ENCODE measurements at regions not wholly inside any gene's neighbourhood (a gene's known extent, or its start where the extent isn't known, plus 50 kb on each side); places are given as distances from the start of the nearest gene placed in this dataset.
"Not testable (repeated sequence)": the region's sequence is repeated elsewhere in the genome, so short reads cannot be mapped to it uniquely, and the experiment has no call there.

DNA sequence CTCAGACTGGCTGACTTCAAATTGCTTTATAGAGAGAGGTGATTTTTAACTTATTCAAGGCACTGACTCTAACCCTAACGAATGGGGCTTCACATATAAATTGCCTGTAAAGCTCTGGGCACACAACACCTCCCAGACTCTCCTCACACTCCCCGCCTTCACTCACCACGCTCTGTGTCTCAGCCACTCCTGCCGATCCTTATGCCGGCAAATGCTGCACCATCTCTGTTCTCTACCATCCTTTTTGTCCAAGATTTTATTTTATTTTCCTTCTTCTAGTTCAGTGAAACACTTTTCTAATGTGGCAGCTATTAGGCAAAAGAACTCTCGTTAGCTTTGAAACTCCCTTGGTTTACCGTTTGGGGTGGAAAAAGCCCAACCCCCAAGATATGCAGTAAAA, 446.1 kb upstream of the TMEM132C start:
- H3K27ac Mint-ChIP-seq: no peak overlapping the region
- H3K36me3 Mint-ChIP-seq: no peaks in the 10 kb centered on the region
- H3K4me1 Mint-ChIP-seq: no peaks in the 10 kb centered on the region
- peaks cover 0 to 12% (median 3%) of the 10 kb centered on the region in 3 donors for H3K9me3 Mint-ChIP-seq
- H3K27me3 Mint-ChIP-seq: no peaks in the 10 kb centered on the region
- H3K4me3 Mint-ChIP-seq: no peak overlapping the region

- H3K36me3 Mint-ChIP-seq: peaks cover 2% of the 10 kb centered on the region
- peak overlapping the region in 1 of 3 donors; percentile 76 for H3K27ac Mint-ChIP-seq
- H3K4me1 Mint-ChIP-seq: no peaks in the 10 kb centered on the region
- H3K27me3 Mint-ChIP-seq: no peaks in the 10 kb centered on the region
- no peak overlapping the region for H3K4me3 Mint-ChIP-seq
- peaks cover 0 to 15% (median 3%) of the 10 kb centered on the region in 3 donors for H3K9me3 Mint-ChIP-seq
These were observed 444.1 kb upstream of the TMEM132C start for GRCh38 chr12:127822809-127823411.

GRCh38 chr12:127823801-127824200, 443.2 kb upstream of the TMEM132C start:
- H3K36me3 Mint-ChIP-seq: peaks cover 2% of the 10 kb centered on the region
- H3K9me3 Mint-ChIP-seq: peaks cover 0 to 19% (median 6%) of the 10 kb centered on the region in 3 donors
- no peak overlapping the region for H3K4me3 Mint-ChIP-seq
- no peaks in the 10 kb centered on the region for H3K27me3 Mint-ChIP-seq
- H3K4me1 Mint-ChIP-seq: no peaks in the 10 kb centered on the region
- no peak overlapping the region for H3K27ac Mint-ChIP-seq

DNA sequence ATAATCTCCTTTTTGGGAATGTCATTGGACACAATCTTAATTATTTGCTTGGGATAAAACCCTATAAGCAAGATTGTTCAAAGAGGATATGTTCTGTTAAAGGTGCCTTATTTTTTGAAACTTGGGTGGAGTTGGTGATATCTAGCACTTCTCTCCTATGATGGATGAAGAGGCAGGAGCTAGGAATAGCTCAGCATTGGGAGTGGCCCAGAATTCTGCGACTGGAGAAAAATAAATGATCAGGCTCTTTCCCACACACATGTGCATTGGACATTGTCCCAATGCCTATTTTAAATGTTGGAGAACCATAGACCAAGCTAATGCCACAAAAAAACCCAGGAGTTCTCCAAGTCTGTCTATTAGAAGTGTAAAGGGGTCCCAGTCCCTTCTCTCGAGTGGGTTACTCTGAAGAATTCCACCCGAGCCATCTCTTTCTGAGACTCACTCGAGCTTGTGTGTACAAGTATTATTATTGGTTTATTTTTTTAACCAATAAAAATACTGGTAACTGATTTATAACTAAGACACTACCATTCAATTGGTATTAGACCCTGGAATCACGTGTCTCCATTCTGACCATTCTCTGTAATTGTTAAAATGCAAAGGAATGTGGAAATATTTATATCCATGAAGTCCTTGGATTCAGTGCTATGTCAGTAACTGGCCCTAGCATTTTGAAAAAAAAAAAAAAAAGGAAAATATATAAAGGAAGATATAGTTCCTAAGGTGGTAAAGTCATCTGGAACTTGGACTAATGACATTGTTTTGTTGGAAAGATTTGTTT, 437.5 kb upstream of the TMEM132C start:
- H3K36me3 Mint-ChIP-seq: peaks cover 2% of the 10 kb centered on the region
- H3K27ac Mint-ChIP-seq: no peak overlapping the region
- no peaks in the 10 kb centered on the region for H3K4me1 Mint-ChIP-seq
- no peaks in the 10 kb centered on the region for H3K27me3 Mint-ChIP-seq
- no peak overlapping the region for H3K4me3 Mint-ChIP-seq
- H3K9me3 Mint-ChIP-seq: peaks cover under 1 to 15% (median 11%) of the 10 kb centered on the region in 3 donors

- Mint-ChIP-seq H3K9me3 (peaks cover 3 to 15% (median 11%) of the 10 kb centered on the region in 3 donors), H3K36me3 (peaks cover 2% of the 10 kb centered on the region), H3K4me3 (no peak overlapping the region), H3K4me1 (no peaks in the 10 kb centered on the region), H3K27me3 (no peaks in the 10 kb centered on the region), H3K27ac (no peak overlapping the region)
These were observed 436.9 kb upstream of the TMEM132C start for GRCh38 chr12:127830065-127830460.

DNA sequence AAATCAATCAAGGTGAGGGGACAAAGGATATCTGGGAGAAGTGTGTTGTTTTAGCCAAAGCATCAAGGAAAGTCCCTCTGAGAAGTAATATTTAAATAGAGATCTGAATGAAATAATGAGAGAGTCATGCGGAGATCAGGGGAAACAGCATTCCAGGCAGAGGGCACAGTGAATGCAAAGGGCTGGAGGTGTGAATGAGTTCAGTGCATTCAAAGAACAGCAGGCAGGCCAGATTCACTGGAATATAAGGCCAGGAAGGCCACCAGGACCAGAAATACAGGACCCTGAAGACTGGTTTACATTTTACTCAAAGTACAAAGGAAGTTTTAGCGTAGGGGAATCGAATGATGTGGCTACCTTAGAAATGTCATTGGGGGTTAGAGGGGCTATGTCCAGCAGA, 436.2 kb upstream of the TMEM132C start:
- no peaks in the 10 kb centered on the region for H3K4me1 Mint-ChIP-seq
- no peak overlapping the region for H3K4me3 Mint-ChIP-seq
- H3K36me3 Mint-ChIP-seq: peaks cover 2% of the 10 kb centered on the region
- H3K27me3 Mint-ChIP-seq: no peaks in the 10 kb centered on the region
- H3K9me3 Mint-ChIP-seq: peaks cover 3 to 17% (median 8%) of the 10 kb centered on the region in 3 donors
- H3K27ac Mint-ChIP-seq: no peak overlapping the region

DNA sequence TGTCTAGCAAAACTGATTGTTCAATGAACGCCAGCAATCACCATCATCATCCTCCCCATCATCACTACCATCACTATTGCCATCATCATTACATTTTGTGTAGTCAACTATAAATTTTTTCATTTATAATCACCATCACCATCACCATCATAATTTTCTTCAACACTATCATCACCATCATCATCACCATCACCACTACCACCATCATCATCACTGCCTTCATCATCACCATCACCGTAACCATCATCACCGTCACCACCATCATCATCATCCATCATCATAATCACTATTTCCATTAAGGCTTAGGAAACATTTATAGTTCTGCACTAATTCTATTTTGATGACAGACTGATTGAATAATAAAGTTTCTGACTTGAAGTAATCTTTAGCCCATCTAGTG, 434.8 kb upstream of the TMEM132C start:
- Mint-ChIP-seq H3K27me3 (no peaks in the 10 kb centered on the region), H3K9me3 (peaks cover 6 to 22% (median 8%) of the 10 kb centered on the region in 3 donors), H3K4me1 (no peaks in the 10 kb centered on the region), H3K4me3 (no peak overlapping the region), H3K36me3 (no peaks in the 10 kb centered on the region), H3K27ac (no peak overlapping the region)

DNA sequence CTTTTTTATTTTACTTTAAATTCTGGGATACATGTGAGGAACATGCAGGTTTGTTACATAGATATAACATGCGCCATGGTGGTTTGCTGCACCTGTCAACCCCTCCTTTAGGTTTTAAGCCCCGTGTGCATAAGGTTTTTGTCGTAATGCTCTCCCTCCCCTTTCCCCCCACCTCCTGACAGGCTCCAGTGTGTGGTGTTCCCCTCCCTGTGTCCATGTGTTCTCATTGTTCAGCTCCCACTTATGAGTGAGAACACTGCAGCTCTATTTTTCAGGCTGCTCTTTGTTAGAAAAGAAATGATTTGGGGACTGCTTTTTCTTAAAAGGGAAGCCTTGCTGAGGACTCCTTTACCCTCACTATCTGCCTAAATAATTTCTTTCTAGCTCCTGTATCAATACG, 430.2 kb upstream of the TMEM132C start:
- H3K27ac Mint-ChIP-seq, H3K27me3 Mint-ChIP-seq, H3K4me1 Mint-ChIP-seq, H3K4me3 Mint-ChIP-seq, H3K36me3 Mint-ChIP-seq: not testable (repeated sequence)
- H3K9me3 Mint-ChIP-seq: peaks cover 5 to 18% (median 8%) of the 10 kb centered on the region in 3 donors

DNA sequence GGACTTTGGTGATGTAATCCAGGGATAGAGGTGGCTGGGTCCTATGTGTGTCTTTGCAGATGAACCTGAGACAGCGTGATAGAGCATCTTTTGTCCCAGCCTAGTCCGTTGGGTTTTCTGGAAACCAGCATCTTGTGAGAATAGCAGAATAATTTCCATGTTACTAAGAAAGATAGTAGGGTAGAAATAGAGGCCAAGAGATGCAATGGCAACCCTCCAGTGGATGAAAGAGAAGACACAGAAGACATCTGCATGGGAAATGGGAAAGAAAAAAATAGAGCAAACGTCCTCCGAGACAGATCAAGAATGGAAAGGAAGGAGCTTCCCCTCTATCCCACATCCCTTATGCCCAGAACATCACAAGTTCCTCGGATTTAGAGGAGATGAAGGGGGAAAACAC, 409.3 kb upstream of the TMEM132C start:
- H3K27me3 Mint-ChIP-seq: peaks cover 1% of the 10 kb centered on the region
- H3K4me1 Mint-ChIP-seq: no peaks in the 10 kb centered on the region
- H3K9me3 Mint-ChIP-seq: peaks cover 5 to 12% (median 9%) of the 10 kb centered on the region in 3 donors
- no peak overlapping the region for H3K27ac Mint-ChIP-seq
- peaks cover 1% of the 10 kb centered on the region for H3K36me3 Mint-ChIP-seq
- H3K4me3 Mint-ChIP-seq: no peak overlapping the region

DNA sequence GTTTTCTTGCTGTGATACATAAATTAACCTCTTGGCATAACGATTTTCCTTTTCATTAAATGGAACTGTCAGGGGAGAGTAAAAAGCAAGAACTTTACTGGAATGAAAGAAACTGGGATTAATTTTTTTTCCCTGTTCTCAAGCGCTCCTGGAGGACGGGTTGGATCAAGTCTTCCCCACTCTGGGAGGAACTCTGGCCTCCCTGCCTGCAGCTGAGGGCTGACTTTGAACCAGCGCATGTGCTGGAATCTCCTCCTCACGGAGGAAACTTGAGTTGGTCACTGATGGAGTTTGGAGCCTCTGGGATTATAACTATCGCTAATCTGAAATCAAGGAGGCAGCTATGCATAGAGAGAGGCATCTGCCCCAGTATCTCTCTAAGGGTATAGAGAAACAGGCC, 406.4 kb upstream of the TMEM132C start:
- Mint-ChIP-seq H3K9me3 (peaks cover 8 to 14% (median 13%) of the 10 kb centered on the region in 3 donors), H3K27me3 (peaks cover 1% of the 10 kb centered on the region), H3K27ac (no peak overlapping the region), H3K36me3 (peaks cover 1% of the 10 kb centered on the region), H3K4me1 (no peaks in the 10 kb centered on the region), H3K4me3 (no peak overlapping the region)

GRCh38 chr12:127861406-127861805, 405.6 kb upstream of the TMEM132C start:
- H3K27me3 Mint-ChIP-seq: peaks cover 1% of the 10 kb centered on the region
- no peak overlapping the region for H3K4me3 Mint-ChIP-seq
- peaks cover 1% of the 10 kb centered on the region for H3K36me3 Mint-ChIP-seq
- no peaks in the 10 kb centered on the region for H3K4me1 Mint-ChIP-seq
- H3K27ac Mint-ChIP-seq: no peak overlapping the region
- peaks cover 11 to 14% (median 13%) of the 10 kb centered on the region in 3 donors for H3K9me3 Mint-ChIP-seq

- Mint-ChIP-seq H3K36me3 (no peaks in the 10 kb centered on the region), H3K9me3 (peaks cover 0 to 4% (median 0%) of the 10 kb centered on the region in 3 donors), H3K4me1 (peaks cover 0 to 2% (median 0%) of the 10 kb centered on the region in 3 donors), H3K27me3 (no peaks in the 10 kb centered on the region), H3K4me3 (no peak overlapping the region), H3K27ac (no peak overlapping the region)
These were observed 393.7 kb upstream of the TMEM132C start for GRCh38 chr12:127873306-127873705.

GRCh38 chr12:127881371-127882140, 385.4 kb upstream of the TMEM132C start:
- Mint-ChIP-seq H3K9me3 (peaks cover 0 to 4% (median 2%) of the 10 kb centered on the region in 3 donors), H3K36me3 (no peaks in the 10 kb centered on the region), H3K4me3 (no peak overlapping the region), H3K4me1 (peaks cover 0 to 2% (median 0%) of the 10 kb centered on the region in 3 donors), H3K27ac (no peak overlapping the region), H3K27me3 (no peaks in the 10 kb centered on the region)

GRCh38 chr12:127883013-127883412, 384.0 kb upstream of the TMEM132C start:
- H3K36me3 Mint-ChIP-seq: no peaks in the 10 kb centered on the region
- peaks cover 0 to 4% (median 2%) of the 10 kb centered on the region in 3 donors for H3K9me3 Mint-ChIP-seq
- H3K4me3 Mint-ChIP-seq: no peak overlapping the region
- peaks cover 0 to under 1% (median 0%) of the 10 kb centered on the region in 3 donors for H3K4me1 Mint-ChIP-seq
- H3K27ac Mint-ChIP-seq: no peak overlapping the region
- H3K27me3 Mint-ChIP-seq: no peaks in the 10 kb centered on the region

Measured in IgD-negative memory B cell (primary cell).